ENCODE measurements at regions not wholly inside any gene's neighbourhood (a gene's known extent, or its start where the extent isn't known, plus 50 kb on each side); places are given as distances from the start of the nearest gene placed in this dataset.

GRCh38 chr5:3035452-3035851 lies 284.0 kb upstream of the IRX2 start:
- ChIA-PET POLR2A (no interaction called here), CTCF (no interaction called here)
- Mint-ChIP-seq H3K36me3 (ENCODE audit: low read depth) (no peaks in the 10 kb centered on the region), H3K9me3 (peaks cover 20% of the 10 kb centered on the region), H3K27me3 (no peaks in the 10 kb centered on the region), H3K27ac (no peak overlapping the region), H3K4me3 (no peak overlapping the region), H3K4me1 (no peaks in the 10 kb centered on the region)
- DNase-seq, result no peak

GRCh38 chr5:3034881-3035280 lies 283.4 kb upstream of the IRX2 start:
- Mint-ChIP-seq H3K27me3 (no peaks in the 10 kb centered on the region), H3K4me3 (no peak overlapping the region), H3K4me1 (no peaks in the 10 kb centered on the region), H3K9me3 (peaks cover 21% of the 10 kb centered on the region), H3K27ac (no peak overlapping the region), H3K36me3 (ENCODE audit: low read depth) (no peaks in the 10 kb centered on the region)
- no peak for DNase-seq
- ChIA-PET POLR2A (no interaction called here), CTCF (no interaction called here)

GRCh38 chr5:3034449-3034848 lies 283.0 kb upstream of the IRX2 start:
- no peaks in the 10 kb centered on the region for H3K4me1 Mint-ChIP-seq
- POLR2A ChIA-PET, result no interaction called here
- no peaks in the 10 kb centered on the region for H3K27me3 Mint-ChIP-seq
- no peak for DNase-seq
- H3K9me3 Mint-ChIP-seq, result peaks cover 21% of the 10 kb centered on the region
- no peaks in the 10 kb centered on the region for H3K36me3 Mint-ChIP-seq (ENCODE audit: low read depth)
- no peak overlapping the region for H3K4me3 Mint-ChIP-seq
- no peak overlapping the region for H3K27ac Mint-ChIP-seq
- CTCF ChIA-PET, result no interaction called here

DNA sequence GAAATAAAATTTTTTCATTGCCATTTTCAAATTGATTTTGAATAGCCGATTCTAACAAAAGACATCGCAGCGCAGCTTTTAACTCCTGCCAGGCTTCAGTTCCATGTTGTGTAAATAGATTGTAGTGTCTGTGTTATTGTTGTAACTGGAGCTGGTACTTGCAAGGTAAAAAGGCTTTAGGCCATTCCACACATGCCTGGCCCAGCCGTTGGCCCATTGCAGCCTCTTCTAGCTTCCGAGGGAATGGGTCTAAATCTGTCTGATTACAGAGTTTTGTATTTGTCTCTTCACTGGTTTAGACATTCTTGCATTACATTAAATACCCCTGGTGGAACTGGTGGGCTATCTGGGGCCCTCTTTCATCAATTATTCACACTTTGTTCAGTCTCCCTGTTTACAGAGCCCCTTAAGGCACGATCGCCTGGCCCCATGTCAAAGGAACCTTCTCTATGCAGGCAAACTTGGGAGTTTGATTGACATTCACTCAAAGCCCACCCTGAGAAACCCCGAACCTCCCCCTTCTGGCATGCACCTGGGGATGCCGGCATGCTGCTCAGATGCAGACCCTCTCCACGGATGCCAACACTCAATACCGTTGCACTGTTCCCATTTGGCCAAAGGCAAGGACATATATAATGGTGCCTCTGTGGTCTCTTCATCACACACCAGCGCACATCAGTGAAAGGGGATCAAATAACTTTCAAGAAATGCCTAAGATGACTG lies 281.7 kb upstream of the IRX2 start:
- Mint-ChIP-seq H3K27me3 (no peaks in the 10 kb centered on the region), H3K4me3 (no peak overlapping the region), H3K27ac (no peak overlapping the region), H3K36me3 (ENCODE audit: low read depth) (no peaks in the 10 kb centered on the region), H3K4me1 (no peaks in the 10 kb centered on the region), H3K9me3 (peaks cover 21% of the 10 kb centered on the region)
- no peak for DNase-seq
- ChIA-PET CTCF (no interaction called here), POLR2A (no interaction called here)

- H3K27me3 Mint-ChIP-seq, result no peaks in the 10 kb centered on the region
- H3K4me1 Mint-ChIP-seq, result no peaks in the 10 kb centered on the region
- ChIA-PET CTCF (no interaction called here), POLR2A (no interaction called here)
- DNase-seq, result no peak
- H3K27ac Mint-ChIP-seq, result no peak overlapping the region
- no peak overlapping the region for H3K4me3 Mint-ChIP-seq
- H3K9me3 Mint-ChIP-seq, result peaks cover 21% of the 10 kb centered on the region
- no peaks in the 10 kb centered on the region for H3K36me3 Mint-ChIP-seq (ENCODE audit: low read depth)
Measured at GRCh38 chr5:3032513-3032912, 281.0 kb upstream of the IRX2 start.

DNA sequence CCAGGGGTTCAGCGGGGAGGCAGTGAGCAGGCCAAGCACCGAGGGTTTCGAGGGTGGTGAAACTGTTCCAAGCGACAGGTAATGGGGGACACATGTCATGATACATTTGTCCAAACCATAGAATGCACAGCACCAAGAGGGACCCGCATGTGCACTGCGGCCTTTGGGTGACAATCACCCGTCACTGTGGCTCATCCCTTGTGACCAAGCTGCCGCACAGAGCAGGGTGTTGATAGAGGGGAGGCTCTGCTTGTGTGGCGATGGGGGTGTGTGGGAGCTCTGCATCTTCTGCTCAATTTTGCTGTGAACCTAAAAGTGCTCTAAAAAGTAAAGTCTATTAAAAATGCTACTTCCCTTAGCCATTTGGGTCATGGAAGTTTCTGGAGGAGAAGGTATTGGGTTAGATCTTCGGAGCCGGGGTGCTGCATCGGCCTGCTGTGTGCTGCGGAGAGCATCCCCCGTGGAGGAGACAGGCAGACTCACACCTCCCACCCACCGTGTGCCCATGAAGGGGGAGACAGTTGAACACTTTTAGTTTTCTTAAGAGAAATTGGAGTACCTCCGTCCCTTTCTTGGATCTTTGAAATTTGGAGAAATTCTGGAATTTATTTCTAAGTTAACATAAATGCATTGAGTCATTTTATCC lies 280.4 kb upstream of the IRX2 start:
- Mint-ChIP-seq H3K27me3 (no peaks in the 10 kb centered on the region), H3K4me3 (no peak overlapping the region), H3K27ac (no peak overlapping the region), H3K4me1 (no peaks in the 10 kb centered on the region), H3K9me3 (peaks cover 19% of the 10 kb centered on the region), H3K36me3 (ENCODE audit: low read depth) (no peaks in the 10 kb centered on the region)
- ChIA-PET POLR2A (no interaction called here), CTCF (no interaction called here)
- DNase-seq, result no peak

- Mint-ChIP-seq H3K27ac (no peak overlapping the region), H3K4me1 (no peaks in the 10 kb centered on the region), H3K4me3 (no peak overlapping the region), H3K36me3 (ENCODE audit: low read depth) (no peaks in the 10 kb centered on the region), H3K9me3 (peaks cover 25% of the 10 kb centered on the region), H3K27me3 (no peaks in the 10 kb centered on the region)
- ChIA-PET CTCF (no interaction called here), POLR2A (no interaction called here)
- DNase-seq, result no peak
Measured at GRCh38 chr5:3030511-3031165, 279.2 kb upstream of the IRX2 start.

GRCh38 chr5:3029396-3029795 lies 277.9 kb upstream of the IRX2 start:
- ChIA-PET POLR2A (no interaction called here), CTCF (no interaction called here)
- Mint-ChIP-seq H3K36me3 (ENCODE audit: low read depth) (no peaks in the 10 kb centered on the region), H3K27ac (no peak overlapping the region), H3K9me3 (peaks cover 23% of the 10 kb centered on the region), H3K4me1 (no peaks in the 10 kb centered on the region), H3K27me3 (no peaks in the 10 kb centered on the region), H3K4me3 (no peak overlapping the region)
- DNase-seq, result no peak

- ChIA-PET CTCF (no interaction called here), POLR2A (no interaction called here)
- H3K36me3 Mint-ChIP-seq (ENCODE audit: low read depth), result no peaks in the 10 kb centered on the region
- DNase-seq, result no peak
- H3K27ac Mint-ChIP-seq, result no peak overlapping the region
- H3K9me3 Mint-ChIP-seq, result peaks cover 20% of the 10 kb centered on the region
- H3K4me1 Mint-ChIP-seq, result no peaks in the 10 kb centered on the region
- H3K4me3 Mint-ChIP-seq, result no peak overlapping the region
- H3K27me3 Mint-ChIP-seq, result no peaks in the 10 kb centered on the region
Measured at GRCh38 chr5:3027866-3028635, 276.6 kb upstream of the IRX2 start.

GRCh38 chr5:3027185-3027865 lies 275.8 kb upstream of the IRX2 start:
- no peak for DNase-seq
- no peaks in the 10 kb centered on the region for H3K36me3 Mint-ChIP-seq (ENCODE audit: low read depth)
- POLR2A ChIA-PET, result no interaction called here
- H3K9me3 Mint-ChIP-seq, result peaks cover 17% of the 10 kb centered on the region
- no peak overlapping the region for H3K27ac Mint-ChIP-seq
- H3K4me1 Mint-ChIP-seq, result no peaks in the 10 kb centered on the region
- CTCF ChIA-PET, result no interaction called here
- no peaks in the 10 kb centered on the region for H3K27me3 Mint-ChIP-seq
- H3K4me3 Mint-ChIP-seq, result no peak overlapping the region

GRCh38 chr5:3026651-3027050 lies 275.2 kb upstream of the IRX2 start:
- peaks cover 17% of the 10 kb centered on the region for H3K9me3 Mint-ChIP-seq
- no peak overlapping the region for H3K27ac Mint-ChIP-seq
- H3K4me1 Mint-ChIP-seq, result no peaks in the 10 kb centered on the region
- DNase-seq, result no peak
- no peaks in the 10 kb centered on the region for H3K36me3 Mint-ChIP-seq (ENCODE audit: low read depth)
- no peak overlapping the region for H3K4me3 Mint-ChIP-seq
- no peaks in the 10 kb centered on the region for H3K27me3 Mint-ChIP-seq
- POLR2A ChIA-PET, result no interaction called here
- CTCF ChIA-PET, result no interaction called here

- H3K27ac Mint-ChIP-seq, result no peak overlapping the region
- ChIA-PET CTCF (no interaction called here), POLR2A (no interaction called here)
- H3K4me1 Mint-ChIP-seq, result no peaks in the 10 kb centered on the region
- DNase-seq, result no peak
- no peaks in the 10 kb centered on the region for H3K27me3 Mint-ChIP-seq
- H3K36me3 Mint-ChIP-seq (ENCODE audit: low read depth), result no peaks in the 10 kb centered on the region
- no peak overlapping the region for H3K4me3 Mint-ChIP-seq
- peaks cover 13% of the 10 kb centered on the region for H3K9me3 Mint-ChIP-seq
Measured at GRCh38 chr5:3026099-3026498, 274.6 kb upstream of the IRX2 start.

DNA sequence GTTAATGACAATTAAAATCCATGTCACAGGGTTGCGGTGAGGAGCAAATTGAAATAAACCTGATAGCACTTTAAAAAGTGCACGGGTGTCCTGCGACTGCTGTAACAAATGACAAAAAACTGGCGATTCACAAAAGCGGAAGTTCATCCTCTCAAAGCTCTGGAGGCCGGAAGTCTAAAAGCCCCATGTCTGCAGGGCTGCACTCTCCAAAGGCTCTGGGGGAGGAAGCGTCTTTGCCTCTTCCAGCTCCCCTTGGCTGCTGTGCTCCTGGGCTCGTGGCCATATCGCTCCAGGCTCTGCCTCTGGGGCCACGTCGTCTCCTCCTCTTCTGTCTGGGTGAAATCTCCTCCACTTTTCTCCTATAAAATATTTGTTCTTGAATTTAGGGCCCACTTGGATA lies 273.9 kb upstream of the IRX2 start:
- H3K27me3 Mint-ChIP-seq, result no peaks in the 10 kb centered on the region

More for the DNA sequence above, 273.9 kb upstream of the IRX2 start:
- ChIA-PET CTCF (no interaction called here), POLR2A (no interaction called here)
- H3K9me3 Mint-ChIP-seq, result peaks cover 6% of the 10 kb centered on the region
- no peak overlapping the region for H3K27ac Mint-ChIP-seq
- H3K4me1 Mint-ChIP-seq, result no peaks in the 10 kb centered on the region
- no peak for DNase-seq
- H3K36me3 Mint-ChIP-seq (ENCODE audit: low read depth), result no peaks in the 10 kb centered on the region
- H3K4me3 Mint-ChIP-seq, result no peak overlapping the region
